ENCODE measurements at regions not wholly inside any gene's neighbourhood (a gene's known extent, or its start where the extent isn't known, plus 50 kb on each side); places are given as distances from the start of the nearest gene placed in this dataset.

- Histone ChIP-seq H3K4me3 (no peak overlapping the region), H3K27me3 (replicated peaks; ENCODE audit: insufficient read depth) (no peaks in the 10 kb centered on the region), H3K36me3 (no peaks in the 10 kb centered on the region), H3K27ac (no peak overlapping the region), H3K4me1 (replicated peaks) (no peaks in the 10 kb centered on the region), H3K9me3 (no peaks in the 10 kb centered on the region)
- WGBS = 92% methylated on average over 1 of the region's 1 CpG
- no peak for DNase-seq (ENCODE audit: low spot score)
- intact Hi-C loops (cut with DNase I) = no loop called here
- TF ChIP-seq POLR2AphosphoS5 (IDR thresholded peaks at IDR 0.05) = no peak
- TF ChIP-seq, protein P1, sequence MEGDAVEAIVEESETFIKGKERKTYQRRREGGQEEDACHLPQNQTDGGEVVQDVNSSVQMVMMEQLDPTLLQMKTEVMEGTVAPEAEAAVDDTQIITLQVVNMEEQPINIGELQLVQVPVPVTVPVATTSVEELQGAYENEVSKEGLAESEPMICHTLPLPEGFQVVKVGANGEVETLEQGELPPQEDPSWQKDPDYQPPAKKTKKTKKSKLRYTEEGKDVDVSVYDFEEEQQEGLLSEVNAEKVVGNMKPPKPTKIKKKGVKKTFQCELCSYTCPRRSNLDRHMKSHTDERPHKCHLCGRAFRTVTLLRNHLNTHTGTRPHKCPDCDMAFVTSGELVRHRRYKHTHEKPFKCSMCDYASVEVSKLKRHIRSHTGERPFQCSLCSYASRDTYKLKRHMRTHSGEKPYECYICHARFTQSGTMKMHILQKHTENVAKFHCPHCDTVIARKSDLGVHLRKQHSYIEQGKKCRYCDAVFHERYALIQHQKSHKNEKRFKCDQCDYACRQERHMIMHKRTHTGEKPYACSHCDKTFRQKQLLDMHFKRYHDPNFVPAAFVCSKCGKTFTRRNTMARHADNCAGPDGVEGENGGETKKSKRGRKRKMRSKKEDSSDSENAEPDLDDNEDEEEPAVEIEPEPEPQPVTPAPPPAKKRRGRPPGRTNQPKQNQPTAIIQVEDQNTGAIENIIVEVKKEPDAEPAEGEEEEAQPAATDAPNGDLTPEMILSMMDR (IDR thresholded peaks at IDR 0.05) = no peak
- TF ChIP-seq POLR2A (IDR thresholded peaks at IDR 0.05) = no peak
Measured at GRCh38 chr4:89380980-89381379, 73.4 kb upstream of the GPRIN3 start.

DNA sequence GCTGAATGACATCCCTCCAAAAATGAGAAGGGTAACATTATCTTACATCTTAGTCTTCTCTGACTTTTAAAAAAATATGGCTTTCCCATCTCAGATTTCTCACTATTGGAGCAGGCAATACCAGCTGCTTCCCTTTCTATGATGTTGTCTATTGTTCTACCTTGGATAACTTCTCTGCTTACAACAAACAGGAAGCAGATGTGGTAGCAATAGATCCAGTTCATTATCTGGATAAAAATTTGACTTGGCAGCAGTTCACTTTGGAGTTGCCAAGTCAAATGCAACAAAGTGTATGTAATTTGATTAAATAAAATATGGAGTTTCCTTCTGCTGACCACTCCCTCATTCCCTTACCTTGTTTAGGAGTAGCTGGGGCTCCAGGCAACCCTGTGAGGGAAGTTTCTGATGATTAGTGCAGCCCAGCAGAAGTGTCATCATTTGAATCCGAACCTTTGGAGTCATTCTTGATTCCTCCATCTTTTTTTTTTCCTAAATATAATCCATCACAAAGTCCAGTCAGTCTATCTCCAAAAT is 72.0 kb upstream of the GPRIN3 start:
- Histone ChIP-seq H3K27ac (no peak overlapping the region), H3K4me3 (no peak overlapping the region), H3K27me3 (replicated peaks; ENCODE audit: insufficient read depth) (no peaks in the 10 kb centered on the region), H3K4me1 (replicated peaks) (no peaks in the 10 kb centered on the region), H3K9me3 (no peaks in the 10 kb centered on the region), H3K36me3 (no peaks in the 10 kb centered on the region)
- intact Hi-C loops (cut with DNase I) = no loop called here
- no peak for DNase-seq (ENCODE audit: low spot score)
- WGBS = 88% methylated on average over 1 of the region's 1 CpG
- TF ChIP-seq POLR2AphosphoS5 (IDR thresholded peaks at IDR 0.05) = no peak
- TF ChIP-seq, protein P1 (IDR thresholded peaks at IDR 0.05) = no peak
- no peak for TF ChIP-seq POLR2A (IDR thresholded peaks at IDR 0.05)

- DNase-seq (ENCODE audit: low spot score) = no peak
- H3K27me3 ChIP-seq (replicated peaks; ENCODE audit: insufficient read depth) = no peaks in the 10 kb centered on the region
- 88% methylated on average over 4 of the region's 4 CpGs for WGBS
- TF ChIP-seq, protein P1 (IDR thresholded peaks at IDR 0.05) = no peak
- TF ChIP-seq POLR2AphosphoS5 (IDR thresholded peaks at IDR 0.05) = no peak
- no peak for TF ChIP-seq POLR2A (IDR thresholded peaks at IDR 0.05)
- H3K9me3 ChIP-seq = no peaks in the 10 kb centered on the region
- H3K4me3 ChIP-seq = no peak overlapping the region
- intact Hi-C loops (cut with DNase I) = no loop called here
- no peaks in the 10 kb centered on the region for H3K36me3 ChIP-seq
- no peaks in the 10 kb centered on the region for H3K4me1 ChIP-seq (replicated peaks)
- no peak overlapping the region for H3K27ac ChIP-seq
Measured at GRCh38 chr4:89373394-89373793, 65.8 kb upstream of the GPRIN3 start.

DNA sequence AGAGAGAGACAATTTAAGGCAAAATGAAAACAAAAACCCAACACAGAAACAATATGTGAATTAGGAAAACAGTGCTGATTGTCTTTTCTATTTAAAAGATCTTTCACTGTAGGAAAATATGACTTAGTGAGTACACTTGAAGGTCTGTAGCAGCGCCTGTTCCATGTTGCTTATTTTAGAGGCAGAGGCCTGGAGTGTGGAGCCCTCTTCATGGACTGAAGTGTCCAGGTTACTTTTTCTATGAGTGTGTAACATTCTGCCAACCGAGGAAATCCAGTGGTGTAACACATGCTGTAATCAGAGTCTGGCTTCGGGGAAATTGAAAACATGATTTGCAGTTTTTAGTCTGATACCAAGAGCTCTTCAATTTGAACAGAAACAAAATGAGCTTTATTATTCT is 64.0 kb upstream of the GPRIN3 start:
- H3K27me3 ChIP-seq (replicated peaks; ENCODE audit: insufficient read depth) = no peaks in the 10 kb centered on the region
- H3K4me1 ChIP-seq (replicated peaks) = no peaks in the 10 kb centered on the region
- no peak overlapping the region for H3K27ac ChIP-seq
- H3K36me3 ChIP-seq = no peaks in the 10 kb centered on the region
- no peak for DNase-seq (ENCODE audit: low spot score)
- TF ChIP-seq POLR2A (IDR thresholded peaks at IDR 0.05) (no peak), POLR2AphosphoS5 (IDR thresholded peaks at IDR 0.05) (no peak)
- TF ChIP-seq, protein P1 (IDR thresholded peaks at IDR 0.05) = no peak
- intact Hi-C loops (cut with DNase I) = no loop called here
- no peaks in the 10 kb centered on the region for H3K9me3 ChIP-seq
- WGBS = 80% methylated on average over 3 of the region's 3 CpGs
- H3K4me3 ChIP-seq = no peak overlapping the region

GRCh38 chr4:89369581-89369980 is 62.0 kb upstream of the GPRIN3 start:
- no peak overlapping the region for H3K4me3 ChIP-seq
- intact Hi-C loops (cut with DNase I) = no loop called here
- no peak for TF ChIP-seq POLR2AphosphoS5 (IDR thresholded peaks at IDR 0.05)
- TF ChIP-seq, protein P1 (IDR thresholded peaks at IDR 0.05) = no peak
- TF ChIP-seq POLR2A (IDR thresholded peaks at IDR 0.05) = no peak
- no peaks in the 10 kb centered on the region for H3K4me1 ChIP-seq (replicated peaks)
- no peaks in the 10 kb centered on the region for H3K36me3 ChIP-seq
- H3K27ac ChIP-seq = no peak overlapping the region
- no peaks in the 10 kb centered on the region for H3K27me3 ChIP-seq (replicated peaks; ENCODE audit: insufficient read depth)
- no peaks in the 10 kb centered on the region for H3K9me3 ChIP-seq
- 85% methylated on average over 2 of the region's 2 CpGs for WGBS
- no peak for DNase-seq (ENCODE audit: low spot score)

All from prostate gland (tissue), 2 donors.